ENCODE measurements at regions not wholly inside any gene's neighbourhood (a gene's known extent, or its start where the extent isn't known, plus 50 kb on each side); places are given as distances from the start of the nearest gene placed in this dataset.

GRCh38 chr2:215868846-215869543 lies 144.4 kb downstream of the MREG start:
- TF ChIP-seq CTCF (conservative IDR thresholded peaks at IDR 0.05; ENCODE audit: low read length) (no peak), EZH2phosphoT487 (IDR thresholded peaks at IDR 0.05; ENCODE audit: borderline replicate concordance) (no peak)
